A673 (cell line): ENCODE measurements at regions not wholly inside any gene's neighbourhood (a gene's known extent, or its start where the extent isn't known, plus 50 kb on each side); places are given as distances from the start of the nearest gene placed in this dataset.
A peak's percentile ranks its signal among the peaks of the same experiment; 100 is the strongest.

Experiments used
- BruUV-seq: library from RNA; stranded (reverse); fragments of 400-500 nt; replicated peaks from 2 replicates; lab custom pipeline; 2021; lab: Mats Ljungman, UMichigan
- CTCF ChIA-PET: fragments of 300-600 bp; sonication (Branson Sonifier 250); formaldehyde crosslinking; loops from one replicate; lab custom pipeline; 2022; ENCODE audit warnings: antibody characterized with exemption; lab: Charles Lee
- POLR2A ChIA-PET: fragments of 300-600 bp; sonication (Branson Sonifier 250); formaldehyde crosslinking; loops from one replicate; lab custom pipeline; 2022; ENCODE audit warnings: antibody characterized with exemption; ENCODE audit not compliant: low non-redundant PET; lab: Charles Lee
- DNase-seq: peaks from one replicate; pipeline ENCODE4 v3.0.0-alpha.2; 2015; ENCODE audit warnings: low spot score
- H3K27ac ChIP-seq: fragments of 200-600 bp; sonication (generic); 2 replicates; pipeline ENCODE4 v1.5.1; 2016; ENCODE audit warnings: mixed run types, low read depth, mild to moderate bottlenecking, mixed read lengths, antibody characterized with exemption, low read length; ENCODE audit not compliant: poor library complexity, severe bottlenecking
- H3K27me3 ChIP-seq: fragments of 200-600 bp; sonication (generic); replicated peaks from 2 replicates; pipeline ENCODE4 v1.6.1; 2017; ENCODE audit warnings: mixed run types, low read depth, mild to moderate bottlenecking, mixed read lengths, antibody characterized with exemption, low read length; ENCODE audit not compliant: insufficient read depth, poor library complexity
- H3K36me3 ChIP-seq: fragments of 200-600 bp; sonication (generic); 2 replicates; pipeline ENCODE4 v1.6.1; 2016; ENCODE audit warnings: mixed run types, mild to moderate bottlenecking, mixed read lengths, antibody characterized with exemption, low read length; ENCODE audit not compliant: insufficient read depth, poor library complexity, severe bottlenecking
- H3K4me1 ChIP-seq: fragments of 200-600 bp; sonication (generic); 2 replicates; pipeline ENCODE4 v1.6.1; 2017; ENCODE audit warnings: mixed run types, mild to moderate bottlenecking, mixed read lengths, antibody characterized with exemption, low read length; ENCODE audit not compliant: insufficient read depth, poor library complexity, severe bottlenecking
- H3K4me3 ChIP-seq: fragments of 200-600 bp; sonication (generic); 2 replicates; pipeline ENCODE4 v1.5.1; 2016; ENCODE audit warnings: low read depth, mixed run types, mild to moderate bottlenecking, mixed read lengths, low read length; ENCODE audit not compliant: poor library complexity, severe bottlenecking
- H3K9me3 ChIP-seq: fragments of 200-600 bp; sonication (generic); 2 replicates; pipeline ENCODE4 v1.6.1; 2016; ENCODE audit warnings: mixed run types, low read depth, mild to moderate bottlenecking, mixed read lengths, antibody characterized with exemption, low read length; ENCODE audit not compliant: poor library complexity, severe bottlenecking
- CTCF ChIP-seq: fragments of 300-800, 200-600 bp; sonication (generic); conservative IDR thresholded peaks from 2 replicates; pipeline ENCODE4 v1.5.1; 2017; ENCODE audit warnings: low read depth, mild to moderate bottlenecking, antibody characterized with exemption, low read length, moderate library complexity, mixed read lengths
- EZH2 ChIP-seq: fragments of 200-600 bp; sonication (generic); IDR thresholded peaks from 2 replicates; pipeline ENCODE4 v1.6.1; 2017; ENCODE audit warnings: borderline replicate concordance, low read depth, mild to moderate bottlenecking, mixed read lengths, antibody characterized with exemption, low read length; ENCODE audit not compliant: poor library complexity, severe bottlenecking
- intact Hi-C: fragments of 100-400 bp; cut with micrococcal nuclease; formaldehyde crosslinking; loops from one replicate; pipeline ENCODE4 v1.10.0; 2022; ENCODE audit not compliant: unreplicated experiment

- Histone ChIP-seq H3K27ac (no peak overlapping the region), H3K9me3 (no peaks in the 10 kb centered on the region)
- peak; percentile 52 for DNase-seq
These were observed 777.4 kb downstream of the BCL11B start for GRCh38 chr14:98494582-98494981.

GRCh38 chr14:98498019-98498885 lies 773.7 kb downstream of the BCL11B start:
- DNase-seq = peak; percentile 69
- no peaks in the 10 kb centered on the region for H3K27me3 ChIP-seq
- CTCF ChIA-PET = no interaction called here
- no TSS peak for BruUV-seq
- H3K27ac ChIP-seq = peak overlapping the region; percentile 88
- peaks cover 26% of the 10 kb centered on the region for H3K4me1 ChIP-seq
- intact Hi-C loops = loop anchor here (5.0 to 10.0 kb wide), 3 partner anchors 774 to 1433 kb away; partner anchors contain the start of gene BCL11B
- H3K4me3 ChIP-seq = no peak overlapping the region
- POLR2A ChIA-PET = no interaction called here
- no peaks in the 10 kb centered on the region for H3K9me3 ChIP-seq
- TF ChIP-seq CTCF (no peak), EZH2 (no peak)
- no peaks in the 10 kb centered on the region for H3K36me3 ChIP-seq

More at GRCh38 chr14:98494582-98494981, 777.4 kb downstream of the BCL11B start:
- Histone ChIP-seq H3K4me1 (peaks cover 25% of the 10 kb centered on the region), H3K27me3 (no peaks in the 10 kb centered on the region), H3K36me3 (no peaks in the 10 kb centered on the region), H3K4me3 (no peak overlapping the region)
- ChIA-PET POLR2A (no interaction called here), CTCF (no interaction called here)
- intact Hi-C loops = loop anchor here (10.0 kb wide), 1 partner anchor 1430 kb away; no protein-coding TSS in a partner anchor
- BruUV-seq = no TSS peak
- TF ChIP-seq EZH2 (no peak), CTCF (no peak)

GRCh38 chr14:98501335-98501734 lies 770.7 kb downstream of the BCL11B start:
- TF ChIP-seq EZH2 = no peak
- no peak for TF ChIP-seq CTCF
- no peak for DNase-seq
- Histone ChIP-seq H3K4me1 (peaks cover 23% of the 10 kb centered on the region), H3K4me3 (no peak overlapping the region), H3K9me3 (no peaks in the 10 kb centered on the region), H3K27ac (no peak overlapping the region), H3K27me3 (no peaks in the 10 kb centered on the region), H3K36me3 (no peaks in the 10 kb centered on the region)
- no TSS peak for BruUV-seq
- intact Hi-C loops = no loop called here
- ChIA-PET POLR2A (no interaction called here), CTCF (no interaction called here)
